Nephron progenitor cell (in vitro differentiated cells): ENCODE measurements at regions not wholly inside any gene's neighbourhood (a gene's known extent, or its start where the extent isn't known, plus 50 kb on each side); places are given as distances from the start of the nearest gene placed in this dataset.
A peak's percentile ranks its signal among the peaks of the same experiment; 100 is the strongest.

Experiments
- DNase-seq: peaks from one replicate; pipeline ENCODE4 v3.0.0; 2021
- H3K27ac Mint-ChIP-seq: 2 replicates; pipeline ENCODE4 v1.8.0; 2021; ENCODE audit warnings: mild to moderate bottlenecking, moderate library complexity, mixed read lengths
- H3K27me3 Mint-ChIP-seq: 2 replicates; pipeline ENCODE4 v1.8.0; 2021; ENCODE audit warnings: mild to moderate bottlenecking, low read depth, mixed read lengths; ENCODE audit not compliant: poor library complexity
- H3K36me3 Mint-ChIP-seq: 2 replicates; pipeline ENCODE4 v1.8.0; 2021; ENCODE audit warnings: low read depth, mixed read lengths
- H3K4me1 Mint-ChIP-seq: 2 replicates; pipeline ENCODE4 v1.8.0; 2021; ENCODE audit warnings: mixed read lengths
- H3K4me3 Mint-ChIP-seq: 2 replicates; pipeline ENCODE4 v1.8.0; 2021; ENCODE audit warnings: mild to moderate bottlenecking, moderate library complexity, mixed read lengths
- H3K9me3 Mint-ChIP-seq: 2 replicates; pipeline ENCODE4 v1.8.0; 2021; ENCODE audit warnings: mild to moderate bottlenecking, moderate library complexity, mixed read lengths
- CTCF ChIP-seq: fragments of 200-600 bp; sonication (generic); IDR thresholded peaks from 2 replicates; pipeline ENCODE4 v1.5.0; 2021; ENCODE audit warnings: antibody characterized with exemption

GRCh38 chr2:12313445-12314126 is 403.1 kb upstream of the TRIB2 start:
- no peaks in the 10 kb centered on the region for H3K9me3 Mint-ChIP-seq
- H3K4me3 Mint-ChIP-seq: no peak overlapping the region
- TF ChIP-seq CTCF: no peak
- H3K27me3 Mint-ChIP-seq: peaks cover 4% of the 10 kb centered on the region
- no peaks in the 10 kb centered on the region for H3K36me3 Mint-ChIP-seq
- peaks cover 44% of the 10 kb centered on the region for H3K4me1 Mint-ChIP-seq
- H3K27ac Mint-ChIP-seq: peak overlapping the region; percentile 26
- no peak for DNase-seq

- H3K27ac Mint-ChIP-seq: no peak overlapping the region
- no peaks in the 10 kb centered on the region for H3K9me3 Mint-ChIP-seq
- no peak overlapping the region for H3K4me3 Mint-ChIP-seq
- no peaks in the 10 kb centered on the region for H3K36me3 Mint-ChIP-seq
- peaks cover 3% of the 10 kb centered on the region for H3K27me3 Mint-ChIP-seq
- TF ChIP-seq CTCF: no peak
- DNase-seq: no peak
- peaks cover 50% of the 10 kb centered on the region for H3K4me1 Mint-ChIP-seq
These were observed 402.5 kb upstream of the TRIB2 start for GRCh38 chr2:12314127-12314760.

GRCh38 chr2:12315224-12315623 is 401.5 kb upstream of the TRIB2 start:
- Mint-ChIP-seq H3K9me3 (no peaks in the 10 kb centered on the region), H3K4me1 (peaks cover 53% of the 10 kb centered on the region), H3K27me3 (peaks cover 3% of the 10 kb centered on the region), H3K4me3 (no peak overlapping the region), H3K27ac (no peak overlapping the region), H3K36me3 (no peaks in the 10 kb centered on the region)
- no peak for TF ChIP-seq CTCF
- DNase-seq: no peak

- H3K9me3 Mint-ChIP-seq: no peaks in the 10 kb centered on the region
- no peak overlapping the region for H3K27ac Mint-ChIP-seq
- H3K27me3 Mint-ChIP-seq: peaks cover 3% of the 10 kb centered on the region
- no peak for TF ChIP-seq CTCF
- peaks cover 64% of the 10 kb centered on the region for H3K4me1 Mint-ChIP-seq
- DNase-seq: no peak
- no peak overlapping the region for H3K4me3 Mint-ChIP-seq
- no peaks in the 10 kb centered on the region for H3K36me3 Mint-ChIP-seq
These were observed 400.3 kb upstream of the TRIB2 start for GRCh38 chr2:12316476-12316875.

GRCh38 chr2:12317286-12317685 is 399.4 kb upstream of the TRIB2 start:
- Mint-ChIP-seq H3K27me3 (peaks cover 3% of the 10 kb centered on the region), H3K4me1 (peaks cover 59% of the 10 kb centered on the region)

More at GRCh38 chr2:12317286-12317685, 399.4 kb upstream of the TRIB2 start:
- Mint-ChIP-seq H3K9me3 (no peaks in the 10 kb centered on the region), H3K27ac (no peak overlapping the region), H3K4me3 (no peak overlapping the region), H3K36me3 (no peaks in the 10 kb centered on the region)
- no peak for TF ChIP-seq CTCF
- no peak for DNase-seq
